WERI-Rb-1 (cell line): ENCODE measurements at regions not wholly inside any gene's neighbourhood (a gene's known extent, or its start where the extent isn't known, plus 50 kb on each side); places are given as distances from the start of the nearest gene placed in this dataset.

Source experiments
- DNase-seq: peaks from one replicate; pipeline ENCODE4 v3.0.0-alpha.2; 2020
- H3K27ac ChIP-seq: fragments of 250-450 bp; sonication (Bioruptor Pico); 2 replicates; pipeline ENCODE4 v1.5.1; 2020; ENCODE audit warnings: mild to moderate bottlenecking, moderate library complexity
- H3K27me3 ChIP-seq: fragments of 250-450 bp; sonication (Bioruptor Pico); 2 replicates; pipeline ENCODE4 v1.5.1; 2021; ENCODE audit warnings: mild to moderate bottlenecking, low read depth, moderate library complexity; ENCODE audit not compliant: insufficient read depth, severe bottlenecking
- H3K36me3 ChIP-seq: fragments of 250-450 bp; sonication (Bioruptor Pico); 2 replicates; pipeline ENCODE4 v1.5.1; 2020; ENCODE audit warnings: mild to moderate bottlenecking, moderate library complexity
- H3K4me3 ChIP-seq: 2 replicates; pipeline ENCODE4 v1.5.1; 2011; ENCODE audit warnings: low read depth, mild to moderate bottlenecking, control low read depth, low read length
- H3K9me3 ChIP-seq: fragments of 250-450 bp; sonication (Bioruptor Pico); 2 replicates; pipeline ENCODE4 v1.5.1; 2021; ENCODE audit warnings: mild to moderate bottlenecking, moderate library complexity; ENCODE audit not compliant: severe bottlenecking
- TF ChIP-seq, protein P1 (sequence below): IDR thresholded peaks from 2 replicates; pipeline ENCODE4 v1.5.1; 2011; ENCODE audit warnings: low read depth, mild to moderate bottlenecking, control low read depth, inconsistent platforms, low read length

DNA sequence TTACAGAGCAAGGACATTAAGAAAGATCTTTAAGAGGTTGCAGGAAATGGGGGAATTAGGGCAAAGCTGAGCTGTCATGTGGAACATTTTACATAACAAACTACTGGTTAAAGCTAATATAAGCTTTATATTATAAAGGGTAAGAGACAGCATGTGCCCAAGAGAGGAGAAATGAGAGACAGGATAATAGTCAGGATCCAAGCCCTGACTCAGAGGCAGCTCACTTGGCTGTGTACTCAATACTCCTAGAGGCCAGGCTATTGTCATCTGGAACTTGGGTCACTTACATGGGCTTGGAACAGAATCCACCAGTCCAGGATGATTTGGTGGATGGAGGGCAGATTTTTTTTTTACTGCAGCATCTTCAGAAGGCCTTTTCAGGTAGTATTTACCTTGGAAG, 418.6 kb upstream of the ZMIZ1 start:
- no peak for DNase-seq
- H3K27ac ChIP-seq: no peak overlapping the region
- H3K36me3 ChIP-seq: no peaks in the 10 kb centered on the region
- H3K9me3 ChIP-seq: no peaks in the 10 kb centered on the region
- TF ChIP-seq, protein P1, sequence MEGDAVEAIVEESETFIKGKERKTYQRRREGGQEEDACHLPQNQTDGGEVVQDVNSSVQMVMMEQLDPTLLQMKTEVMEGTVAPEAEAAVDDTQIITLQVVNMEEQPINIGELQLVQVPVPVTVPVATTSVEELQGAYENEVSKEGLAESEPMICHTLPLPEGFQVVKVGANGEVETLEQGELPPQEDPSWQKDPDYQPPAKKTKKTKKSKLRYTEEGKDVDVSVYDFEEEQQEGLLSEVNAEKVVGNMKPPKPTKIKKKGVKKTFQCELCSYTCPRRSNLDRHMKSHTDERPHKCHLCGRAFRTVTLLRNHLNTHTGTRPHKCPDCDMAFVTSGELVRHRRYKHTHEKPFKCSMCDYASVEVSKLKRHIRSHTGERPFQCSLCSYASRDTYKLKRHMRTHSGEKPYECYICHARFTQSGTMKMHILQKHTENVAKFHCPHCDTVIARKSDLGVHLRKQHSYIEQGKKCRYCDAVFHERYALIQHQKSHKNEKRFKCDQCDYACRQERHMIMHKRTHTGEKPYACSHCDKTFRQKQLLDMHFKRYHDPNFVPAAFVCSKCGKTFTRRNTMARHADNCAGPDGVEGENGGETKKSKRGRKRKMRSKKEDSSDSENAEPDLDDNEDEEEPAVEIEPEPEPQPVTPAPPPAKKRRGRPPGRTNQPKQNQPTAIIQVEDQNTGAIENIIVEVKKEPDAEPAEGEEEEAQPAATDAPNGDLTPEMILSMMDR: no peak
- no peaks in the 10 kb centered on the region for H3K27me3 ChIP-seq
- H3K4me3 ChIP-seq: no peak overlapping the region

DNA sequence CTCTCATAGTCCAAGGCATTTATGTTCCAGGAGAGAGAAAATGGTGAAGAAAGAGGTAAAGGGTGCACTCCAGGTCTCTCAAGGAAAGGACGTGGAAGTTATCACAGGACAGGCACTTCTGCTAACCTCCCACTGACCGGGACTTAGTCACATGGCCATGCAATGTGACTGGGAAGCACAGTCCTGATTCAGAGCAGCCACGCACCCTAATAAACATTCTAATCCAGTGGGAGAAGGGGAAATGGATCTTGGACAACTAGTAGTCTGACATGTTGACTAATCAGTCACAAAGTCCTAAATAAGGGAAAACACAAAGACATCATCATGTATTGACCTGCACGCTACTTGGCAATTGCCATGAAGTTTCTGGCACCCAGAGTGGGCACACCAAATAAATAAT, 417.5 kb upstream of the ZMIZ1 start:
- H3K27ac ChIP-seq: no peak overlapping the region
- TF ChIP-seq, protein P1: no peak
- H3K36me3 ChIP-seq: no peaks in the 10 kb centered on the region
- H3K9me3 ChIP-seq: no peaks in the 10 kb centered on the region
- H3K4me3 ChIP-seq: no peak overlapping the region
- no peaks in the 10 kb centered on the region for H3K27me3 ChIP-seq
- no peak for DNase-seq

DNA sequence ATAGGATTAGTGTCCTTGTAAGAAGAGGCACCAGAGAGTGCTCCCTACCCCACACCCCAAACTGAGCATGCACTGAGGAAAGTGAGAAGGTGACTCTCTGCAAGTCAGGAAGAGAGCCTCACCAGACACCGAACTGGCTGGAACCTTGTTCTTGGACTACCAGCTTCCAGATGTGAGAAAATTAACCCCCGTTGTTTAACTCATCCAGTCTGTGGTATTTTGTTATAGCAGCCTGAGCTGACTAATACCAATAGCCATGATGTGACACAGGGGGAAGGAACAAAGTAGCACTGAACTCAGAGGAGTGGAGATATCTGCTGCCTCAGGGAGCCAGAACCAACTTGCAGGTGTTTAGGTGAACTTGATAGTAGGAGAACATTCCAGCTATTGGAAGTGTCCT, 415.2 kb upstream of the ZMIZ1 start:
- no peaks in the 10 kb centered on the region for H3K9me3 ChIP-seq
- no peak for DNase-seq
- TF ChIP-seq, protein P1: no peak
- no peak overlapping the region for H3K4me3 ChIP-seq
- no peak overlapping the region for H3K27ac ChIP-seq
- H3K27me3 ChIP-seq: no peaks in the 10 kb centered on the region
- no peaks in the 10 kb centered on the region for H3K36me3 ChIP-seq

DNA sequence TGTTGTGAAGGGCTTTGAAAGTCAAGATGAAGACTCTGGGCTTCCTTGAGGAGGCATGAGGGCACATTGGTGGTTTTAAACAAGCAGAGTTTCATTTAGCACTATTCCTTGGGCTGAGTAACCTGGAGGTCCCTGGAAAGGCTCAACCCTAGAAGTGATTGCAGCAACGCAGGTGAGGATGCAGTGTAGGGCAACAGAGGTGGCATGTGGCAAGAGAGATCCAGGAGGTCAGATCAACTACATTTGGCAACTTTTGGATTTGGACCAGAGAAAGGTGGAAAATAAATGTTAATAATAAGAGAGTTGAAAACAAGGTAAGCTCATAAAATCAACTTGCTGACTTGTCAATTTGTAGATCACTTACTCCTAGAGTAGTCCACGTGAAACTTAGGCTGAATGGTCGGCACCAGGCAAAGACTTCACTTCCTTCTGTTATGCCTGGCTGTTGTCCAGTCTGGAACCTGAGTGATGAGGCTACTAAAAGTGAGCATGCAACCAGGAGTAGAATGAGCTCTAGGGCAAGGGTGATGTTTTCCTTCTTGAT, 414.6 kb upstream of the ZMIZ1 start:
- no peak overlapping the region for H3K4me3 ChIP-seq
- no peak for DNase-seq
- H3K9me3 ChIP-seq: no peaks in the 10 kb centered on the region
- TF ChIP-seq, protein P1: no peak
- H3K36me3 ChIP-seq: no peaks in the 10 kb centered on the region
- no peak overlapping the region for H3K27ac ChIP-seq
- no peaks in the 10 kb centered on the region for H3K27me3 ChIP-seq

DNA sequence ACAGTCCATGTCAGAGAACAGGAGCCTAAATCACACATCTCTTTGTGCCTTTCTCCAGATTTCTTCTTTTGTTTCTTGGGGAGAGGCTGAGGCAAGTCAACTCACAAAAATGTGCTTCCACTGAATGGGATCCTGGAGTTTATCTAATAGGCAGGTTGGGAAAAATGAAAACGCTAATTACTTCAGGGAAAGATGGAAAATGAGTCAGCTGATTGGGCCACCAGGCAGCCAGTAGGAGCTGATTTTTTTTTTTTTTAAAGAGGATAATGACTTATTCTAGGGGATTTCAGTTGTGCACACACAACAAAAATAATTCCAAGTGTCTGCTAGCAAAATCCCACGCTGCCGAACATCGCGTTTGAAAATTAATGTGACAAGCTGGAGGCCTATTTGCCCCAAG, 412.8 kb upstream of the ZMIZ1 start:
- Histone ChIP-seq H3K27me3 (no peaks in the 10 kb centered on the region), H3K9me3 (no peaks in the 10 kb centered on the region), H3K4me3 (no peak overlapping the region), H3K36me3 (no peaks in the 10 kb centered on the region), H3K27ac (no peak overlapping the region)
- TF ChIP-seq, protein P1: no peak
- no peak for DNase-seq

DNA sequence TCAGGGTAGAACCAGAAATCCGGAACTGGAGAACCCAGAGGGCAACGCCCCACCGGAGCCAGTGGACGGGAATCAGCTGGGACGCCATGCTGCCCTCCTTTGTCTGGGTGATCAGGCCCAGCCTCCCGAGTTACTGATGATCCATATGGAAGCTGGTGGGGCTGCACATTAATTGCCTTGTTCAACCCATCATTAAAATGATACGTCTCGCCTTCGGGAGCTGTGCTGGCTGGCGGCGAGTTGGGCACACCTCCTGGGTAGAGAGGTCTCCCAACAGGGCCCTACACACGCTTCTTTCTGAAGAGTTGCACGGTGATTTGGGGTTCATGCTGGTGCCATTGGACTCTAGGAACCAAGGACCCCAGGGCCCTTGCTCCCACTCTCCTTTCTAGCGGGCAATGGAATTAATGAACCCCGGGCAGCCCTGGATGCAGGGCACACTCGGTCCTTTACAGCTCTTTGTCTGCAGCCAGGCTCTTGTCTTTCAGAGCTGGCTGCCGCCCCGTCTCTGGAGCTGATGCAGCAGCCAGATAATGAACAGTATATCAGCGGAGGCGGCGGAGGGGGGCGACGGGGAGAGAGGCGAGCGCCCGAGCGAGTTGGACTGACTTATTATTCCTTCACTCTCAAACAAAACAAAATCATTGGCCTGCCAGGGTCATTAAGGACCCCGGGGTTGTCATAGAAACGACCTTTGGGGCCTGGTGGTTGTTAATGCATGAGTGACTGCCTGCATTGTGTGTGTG, 412.2 kb upstream of the ZMIZ1 start:
- DNase-seq: no peak

More for the DNA sequence above, 412.2 kb upstream of the ZMIZ1 start:
- Histone ChIP-seq H3K27ac (no peak overlapping the region), H3K4me3 (no peak overlapping the region), H3K36me3 (no peaks in the 10 kb centered on the region), H3K9me3 (no peaks in the 10 kb centered on the region), H3K27me3 (no peaks in the 10 kb centered on the region)
- TF ChIP-seq, protein P1: no peak
